Stimulated activated CD4-positive, alpha-beta T cell treated with anti-CD3 and anti-CD28 coated beads, Interleukin-12 subunit alpha, Interleukin-12 subunit beta, amount 100 ng/mL, for 24 hours (primary cell): ENCODE measurements at regions not wholly inside any gene's neighbourhood (a gene's known extent, or its start where the extent isn't known, plus 50 kb on each side); places are given as distances from the start of the nearest gene placed in this dataset.
"Not testable (repeated sequence)": the region's sequence is repeated elsewhere in the genome, so short reads cannot be mapped to it uniquely, and the experiment has no call there.

ENCODE experiments used
- DNase-seq, 2 experiments: peaks; one replicate each; pipeline ENCODE4 v3.0.0-alpha.2; 2020; ENCODE audit warnings: low read depth in 2 of 2

GRCh38 chr13:62556978-62557377, 1141.3 kb upstream of the PCDH20 start:
- no peak for DNase-seq

DNA sequence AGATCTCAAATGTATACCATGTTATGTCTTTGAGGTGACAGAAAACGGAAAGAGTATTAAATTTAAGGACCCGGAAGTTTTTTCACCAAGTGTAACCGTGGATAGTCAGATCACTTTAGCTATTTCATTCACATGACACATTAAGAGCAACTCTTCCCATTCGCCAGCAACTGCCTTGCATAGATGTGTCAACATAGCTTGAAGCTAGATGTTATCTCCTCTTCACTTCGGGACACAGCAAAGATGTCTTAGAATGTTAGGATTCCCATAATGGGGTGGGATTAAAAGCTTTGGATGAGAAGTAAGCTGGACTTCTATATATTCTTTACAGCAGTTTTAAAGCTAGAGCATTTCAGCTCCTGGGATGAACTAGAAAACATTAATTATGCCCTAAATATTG, 1135.9 kb upstream of the PCDH20 start:
- DNase-seq, result no peak

- DNase-seq, result no peak
Observed at GRCh38 chr13:62544928-62545327, 1129.3 kb upstream of the PCDH20 start.

DNA sequence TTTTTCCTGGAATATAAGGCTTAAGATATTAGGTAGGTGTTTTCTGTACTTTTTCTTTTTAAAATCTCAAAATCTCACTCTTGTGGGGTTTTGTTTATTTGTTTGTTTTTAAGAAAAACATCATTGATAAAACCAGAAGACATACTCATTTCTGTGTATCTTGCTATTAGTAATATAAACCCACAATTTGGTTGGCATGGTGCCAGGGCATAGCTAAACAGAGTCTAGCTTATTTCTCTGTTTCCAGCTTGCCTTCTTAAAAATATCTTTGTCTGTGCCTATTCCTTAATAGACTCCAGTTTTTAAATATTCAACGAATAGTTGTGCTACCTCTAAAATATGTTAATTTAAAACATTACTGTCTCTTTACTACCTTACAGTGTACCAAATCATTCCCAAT, 1121.9 kb upstream of the PCDH20 start:
- DNase-seq, result no peak

- DNase-seq, result no peak
Observed at GRCh38 chr13:62525652-62526051, 1110.0 kb upstream of the PCDH20 start.

- DNase-seq, result no peak
Observed at GRCh38 chr13:62524498-62524897, 1108.8 kb upstream of the PCDH20 start.

- DNase-seq, result no peak
Observed at GRCh38 chr13:62524061-62524460, 1108.4 kb upstream of the PCDH20 start.

GRCh38 chr13:62512194-62513141, 1096.8 kb upstream of the PCDH20 start:
- peak in 1 of 2 experiments; percentile 3 for DNase-seq

DNA sequence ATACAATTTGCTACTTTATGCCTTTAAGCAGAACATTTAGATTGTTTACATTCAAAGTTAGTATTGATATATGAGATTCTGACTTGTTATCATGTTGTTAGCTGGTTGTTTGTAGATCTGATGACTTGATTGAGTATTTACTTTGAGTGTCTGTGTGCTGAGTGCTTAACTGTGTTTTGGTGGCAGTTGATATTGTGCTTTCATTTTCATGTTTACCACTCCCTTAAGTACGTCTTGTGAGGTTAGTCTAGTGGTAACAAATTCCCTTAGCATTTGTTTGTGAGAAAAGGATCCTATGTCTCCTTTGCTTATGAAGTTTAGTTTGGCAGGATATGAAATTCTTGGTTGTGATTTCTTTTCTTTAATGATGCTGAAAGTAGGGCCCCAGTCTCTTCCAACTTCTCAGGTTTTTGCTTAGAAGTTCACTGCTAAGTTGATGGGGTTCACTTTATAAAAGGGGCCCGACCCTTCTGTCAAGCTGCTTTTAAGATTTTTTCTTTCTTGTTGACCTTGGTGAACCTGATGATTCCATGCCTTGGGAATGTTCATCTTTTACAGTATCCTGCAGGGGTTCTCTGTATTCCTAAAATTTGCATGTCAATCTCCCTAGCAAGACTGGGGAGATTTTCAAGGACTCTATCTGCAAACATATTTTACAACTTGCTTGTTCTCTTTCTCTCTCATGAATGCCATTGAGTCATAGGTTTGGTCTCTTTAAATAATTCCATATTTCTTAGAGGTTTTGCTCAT, 1095.4 kb upstream of the PCDH20 start:
- no peak for DNase-seq

GRCh38 chr13:62502588-62502987, 1086.9 kb upstream of the PCDH20 start:
- DNase-seq, result no peak

GRCh38 chr13:62489731-62490130, 1074.1 kb upstream of the PCDH20 start:
- no peak for DNase-seq

- DNase-seq, result no peak
Observed at GRCh38 chr13:62483774-62484173, 1068.1 kb upstream of the PCDH20 start.

- DNase-seq, result no peak
Observed at GRCh38 chr13:62482351-62482750, 1066.7 kb upstream of the PCDH20 start.

GRCh38 chr13:62473944-62474237, 1058.2 kb upstream of the PCDH20 start:
- no peak for DNase-seq

DNA sequence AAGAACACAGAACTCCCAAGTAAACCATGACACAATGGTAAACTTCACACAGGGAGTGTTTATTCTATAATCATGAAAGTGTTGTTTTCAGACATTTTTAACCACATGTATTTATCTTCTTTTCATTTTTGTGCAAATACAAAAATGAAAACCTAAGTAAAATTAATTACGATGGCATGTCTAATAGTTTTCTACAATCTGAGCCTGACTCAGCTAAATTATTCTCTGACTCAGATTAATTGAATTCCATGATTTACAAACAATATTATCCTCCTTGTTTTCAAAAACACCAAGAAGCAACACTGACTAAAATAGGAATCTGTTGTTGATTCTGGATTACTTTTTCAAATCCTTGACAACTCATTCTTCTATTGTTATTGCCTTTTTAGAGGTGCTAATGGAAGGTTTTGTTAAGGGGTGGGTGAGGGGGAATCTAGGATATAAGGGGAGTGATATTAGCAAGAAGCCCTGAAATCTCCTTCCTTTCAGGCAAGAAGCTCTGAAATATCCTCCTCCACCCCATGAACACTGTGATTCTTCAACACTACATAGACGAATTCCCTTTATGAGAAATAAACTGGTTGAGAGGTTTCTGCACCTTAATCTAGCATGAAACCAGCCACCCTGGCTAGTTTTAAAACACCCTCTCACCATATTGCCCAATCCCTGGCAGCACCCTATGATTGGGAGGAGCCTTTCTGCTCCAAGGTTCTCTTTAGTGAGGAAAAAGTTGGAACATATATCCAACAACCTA, 1057.7 kb upstream of the PCDH20 start:
- DNase-seq, result no peak

- DNase-seq, result no peak
Observed at GRCh38 chr13:62453761-62454160, 1038.1 kb upstream of the PCDH20 start.

- no peak for DNase-seq
Observed at GRCh38 chr13:62450759-62451158, 1035.1 kb upstream of the PCDH20 start.

DNA sequence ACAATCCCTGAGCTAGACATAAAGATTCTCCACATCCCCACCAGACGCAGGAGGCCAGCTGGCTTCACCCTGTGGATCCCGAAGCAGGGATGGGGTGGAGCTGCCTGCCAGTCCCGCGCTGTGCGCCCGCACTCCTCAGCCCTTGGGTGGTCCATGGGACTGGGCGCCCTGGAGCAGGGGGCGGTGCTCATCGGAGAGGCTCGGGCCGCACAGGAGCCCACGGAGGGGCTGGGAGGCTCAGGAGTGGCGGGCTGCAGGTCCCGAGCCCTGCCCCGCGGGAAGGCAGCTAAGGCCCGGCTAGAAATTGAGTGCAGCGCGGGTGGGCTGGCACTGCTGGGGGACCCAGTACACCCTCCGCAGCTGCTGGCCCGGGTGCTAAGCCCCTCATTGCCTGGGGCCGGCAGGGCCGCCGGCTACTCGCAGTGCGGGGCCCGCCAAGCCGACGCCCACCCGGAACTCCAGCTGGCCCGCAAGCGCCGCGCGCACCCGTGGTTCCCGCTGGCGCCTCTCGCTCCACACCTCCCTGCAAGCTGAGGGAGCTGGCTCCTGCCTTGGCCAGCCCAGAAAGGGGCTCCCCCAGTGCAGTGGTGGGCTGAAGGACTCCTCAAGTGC, 1032.2 kb upstream of the PCDH20 start:
- DNase-seq, result not testable (repeated sequence)

GRCh38 chr13:62444805-62445204, 1029.2 kb upstream of the PCDH20 start:
- DNase-seq, result no peak

- no peak for DNase-seq
Observed at GRCh38 chr13:62434081-62434480, 1018.4 kb upstream of the PCDH20 start.

DNA sequence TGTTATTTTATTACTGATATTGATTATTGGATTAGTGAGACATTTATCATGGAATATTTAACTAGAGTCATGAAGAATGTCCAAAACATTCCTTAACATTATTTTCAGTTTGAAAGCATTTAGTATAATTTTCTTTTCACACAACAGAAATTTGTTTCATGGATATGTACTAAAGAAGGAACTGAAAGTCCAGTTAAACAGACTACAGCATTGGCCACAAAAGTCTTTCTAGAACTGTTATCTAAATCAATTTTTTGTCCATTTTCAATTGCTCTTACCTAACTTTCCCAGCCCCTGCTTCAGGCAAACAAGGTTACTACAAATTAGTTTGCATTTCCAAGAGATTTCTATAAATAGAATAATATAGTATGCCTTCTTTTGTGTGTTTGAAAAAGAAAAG, 1018.0 kb upstream of the PCDH20 start:
- DNase-seq, result no peak

GRCh38 chr13:62432906-62433305, 1017.3 kb upstream of the PCDH20 start:
- no peak for DNase-seq
